RWPE1 (cell line): ENCODE measurements at regions not wholly inside any gene's neighbourhood (a gene's known extent, or its start where the extent isn't known, plus 50 kb on each side); places are given as distances from the start of the nearest gene placed in this dataset.

Experiments used
- CTCF ChIA-PET: fragments of 350-600 bp; sonication (Branson Sonifier 250); formaldehyde crosslinking; extraction: SDS; loops from one replicate; lab custom pipeline; 2021; lab: Yijun Ruan, JAX
- POLR2A ChIA-PET: fragments of 400-600 bp; formaldehyde crosslinking; extraction: SDS; loops from one replicate; lab custom pipeline; 2020; ENCODE audit warnings: antibody characterized with exemption; ENCODE audit not compliant: low non-redundant PET; lab: Yijun Ruan, JAX
- DNase-seq: peaks from one replicate; pipeline ENCODE4 v3.0.0; 2012; ENCODE audit warnings: low spot score
- H3K27ac ChIP-seq: fragments of 450-650 bp; 2 replicates; pipeline ENCODE4 v1.5.1; 2017
- CTCF ChIP-seq: fragments of 450-650 bp; conservative IDR thresholded peaks from 2 replicates; pipeline ENCODE4 v1.5.1; 2017; ENCODE audit warnings: low read depth, mild to moderate bottlenecking

- CTCF ChIA-PET = no interaction called here
- DNase-seq = no peak
- POLR2A ChIA-PET = no interaction called here
Observed at GRCh38 chr16:54216268-54216667, 70.3 kb downstream of the IRX3 start.

GRCh38 chr16:54215471-54215870, 71.1 kb downstream of the IRX3 start:
- ChIA-PET POLR2A (no interaction called here), CTCF (no interaction called here)

More at GRCh38 chr16:54216268-54216667, 70.3 kb downstream of the IRX3 start:
- no peak for TF ChIP-seq CTCF
- no peak overlapping the region for H3K27ac ChIP-seq

GRCh38 chr16:54213322-54213721, 73.3 kb downstream of the IRX3 start:
- H3K27ac ChIP-seq = no peak overlapping the region
- TF ChIP-seq CTCF = no peak
- DNase-seq = no peak
- ChIA-PET CTCF (no interaction called here), POLR2A (no interaction called here)

More at GRCh38 chr16:54215471-54215870, 71.1 kb downstream of the IRX3 start:
- no peak for TF ChIP-seq CTCF
- no peak overlapping the region for H3K27ac ChIP-seq
- no peak for DNase-seq

DNA sequence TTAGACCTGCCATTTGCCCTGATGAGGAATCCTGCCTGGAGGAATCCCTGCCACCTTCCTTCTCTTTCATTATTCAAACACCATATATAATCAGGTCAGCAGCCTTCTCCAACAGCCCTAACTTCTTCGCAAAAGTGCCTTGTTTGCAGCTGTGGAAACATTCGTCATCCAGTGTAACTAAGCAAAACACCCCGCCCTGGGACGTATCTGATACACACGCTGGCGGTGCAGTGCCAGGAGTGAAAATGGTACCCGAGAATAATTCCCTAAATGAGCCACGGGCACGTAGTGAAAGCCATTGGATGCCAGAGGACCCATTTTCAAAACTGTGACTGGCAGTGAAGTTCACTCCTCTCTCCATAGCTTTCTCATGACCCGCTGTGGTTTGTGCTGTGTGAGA, 73.7 kb downstream of the IRX3 start:
- DNase-seq = no peak
- TF ChIP-seq CTCF = no peak
- POLR2A ChIA-PET = no interaction called here
- CTCF ChIA-PET = no interaction called here
- no peak overlapping the region for H3K27ac ChIP-seq

- H3K27ac ChIP-seq = no peak overlapping the region
- ChIA-PET CTCF (no interaction called here), POLR2A (no interaction called here)
- TF ChIP-seq CTCF = no peak
- no peak for DNase-seq
Observed at GRCh38 chr16:54211203-54211602, 75.4 kb downstream of the IRX3 start.

- no peak for TF ChIP-seq CTCF
- no peak for DNase-seq
- ChIA-PET CTCF (no interaction called here), POLR2A (no interaction called here)
- no peak overlapping the region for H3K27ac ChIP-seq
Observed at GRCh38 chr16:54210452-54211125, 76.0 kb downstream of the IRX3 start.
